ENCODE measurements at regions not wholly inside any gene's neighbourhood (a gene's known extent, or its start where the extent isn't known, plus 50 kb on each side); places are given as distances from the start of the nearest gene placed in this dataset.

DNA sequence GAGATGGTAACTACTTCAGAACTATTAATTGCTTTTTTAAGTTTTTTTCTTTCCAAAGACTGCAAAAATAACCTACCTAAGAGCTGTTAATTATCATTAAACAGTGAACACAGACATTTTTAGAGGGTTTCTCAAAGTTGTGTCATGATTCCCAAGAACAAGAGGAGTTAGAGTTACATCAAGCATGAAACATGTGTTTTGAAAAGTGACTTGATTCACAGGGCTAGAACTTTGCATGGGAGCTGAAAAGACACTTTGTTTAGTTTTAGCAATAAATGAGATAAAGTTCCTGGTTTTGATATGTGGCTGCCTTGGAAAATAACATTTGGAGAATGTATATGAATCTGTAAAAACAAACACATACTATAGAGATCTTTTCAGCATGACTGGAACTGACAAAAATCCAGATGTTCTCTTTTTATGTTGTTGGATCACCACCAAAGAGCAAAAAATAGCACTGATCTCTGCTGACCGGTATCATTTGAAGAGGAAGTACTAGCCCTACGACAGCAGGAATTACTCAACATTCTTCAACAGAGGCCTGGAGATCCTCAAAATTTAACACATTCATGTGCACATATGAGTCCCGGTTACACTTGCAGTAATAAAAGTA is 173.0 kb upstream of the PCDH18 start:
- peak overlapping the region; percentile 48 for H3K9ac ChIP-seq
- H3K9me3 ChIP-seq (ENCODE audit: low read depth), result no peaks in the 10 kb centered on the region
- no peaks in the 10 kb centered on the region for H3K27me3 ChIP-seq (replicated peaks; ENCODE audit: insufficient read depth)
- peak overlapping the region; percentile 69 for H3K4me2 ChIP-seq (ENCODE audit: unreplicated experiment)
- peaks cover 33% of the 10 kb centered on the region for H3K4me1 ChIP-seq (ENCODE audit: insufficient read depth)
- no peaks in the 10 kb centered on the region; the same call in none of the 2 replicates for H3K9me2 ChIP-seq (ENCODE audit: insufficient read depth)
- peak overlapping the region; percentile 48 for H2AFZ ChIP-seq
- no peak for TF ChIP-seq EZH2phosphoT487 (IDR thresholded peaks at IDR 0.05; ENCODE audit: insufficient read depth, low read depth)
- no peak for TF ChIP-seq EZH2 (IDR thresholded peaks at IDR 0.05; ENCODE audit: insufficient read depth, poor library complexity, severe bottlenecking)
- WGBS, 2 experiments (ENCODE audit: low coverage in 1 of 2, low lambda C conversion rate in 2 of 2, missing lambda C conversion rate in 2 of 2), result 1% methylated on average over 3 of the region's 3 CpGs
- H3K4me3 ChIP-seq, result peak overlapping the region; percentile 46
- H4K20me1 ChIP-seq (ENCODE audit: insufficient read depth), result no peaks in the 10 kb centered on the region
- H3F3A ChIP-seq (ENCODE audit: insufficient read depth), result peaks cover 18% of the 10 kb centered on the region
- in situ Hi-C loops (cut with MboI), result no loop called here
- H3K79me2 ChIP-seq (ENCODE audit: insufficient read depth), result no peaks in the 10 kb centered on the region
- H3K27ac ChIP-seq, result peak overlapping the region; percentile 79
- H3K36me3 ChIP-seq (ENCODE audit: low read depth), result no peaks in the 10 kb centered on the region
- DNase-seq, result peak; percentile 83

DNA sequence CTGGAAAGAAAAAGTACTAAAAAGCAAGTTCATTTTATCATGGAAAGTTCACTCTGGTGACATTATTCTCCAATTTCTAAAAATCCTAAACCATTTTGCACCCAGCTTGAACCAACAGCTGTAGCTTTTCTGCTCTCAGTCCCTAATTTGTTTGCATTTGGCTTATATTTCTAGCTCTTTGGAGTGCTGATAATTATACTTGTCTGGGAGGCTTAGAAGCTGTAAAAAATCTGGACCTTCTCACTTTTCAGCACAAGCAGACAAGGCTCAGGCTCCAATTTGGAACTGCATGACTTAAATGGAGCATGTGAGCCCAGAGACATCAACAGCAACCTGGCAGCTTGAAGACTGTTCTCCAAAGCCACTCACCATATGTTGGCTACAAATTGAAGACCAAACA is 170.9 kb upstream of the PCDH18 start:
- Histone ChIP-seq H3K27ac (no peak overlapping the region), H3K9me3 (ENCODE audit: low read depth) (no peaks in the 10 kb centered on the region), H3K79me2 (ENCODE audit: insufficient read depth) (no peaks in the 10 kb centered on the region), H3K27me3 (replicated peaks; ENCODE audit: insufficient read depth) (no peaks in the 10 kb centered on the region), H3K9me2 (ENCODE audit: insufficient read depth) (no peaks in the 10 kb centered on the region), H3F3A (ENCODE audit: insufficient read depth) (peaks cover 23% of the 10 kb centered on the region), H3K36me3 (ENCODE audit: low read depth) (no peaks in the 10 kb centered on the region), H4K20me1 (ENCODE audit: insufficient read depth) (no peaks in the 10 kb centered on the region), H3K4me3 (no peak overlapping the region), H2AFZ (no peak overlapping the region), H3K4me2 (ENCODE audit: unreplicated experiment) (no peak overlapping the region), H3K9ac (no peak overlapping the region), H3K4me1 (ENCODE audit: insufficient read depth) (peaks cover 33% of the 10 kb centered on the region)
- in situ Hi-C loops (cut with MboI), result no loop called here
- no peak for DNase-seq
- TF ChIP-seq EZH2phosphoT487 (IDR thresholded peaks at IDR 0.05; ENCODE audit: insufficient read depth, low read depth), result no peak
- no peak for TF ChIP-seq EZH2 (IDR thresholded peaks at IDR 0.05; ENCODE audit: insufficient read depth, poor library complexity, severe bottlenecking)

DNA sequence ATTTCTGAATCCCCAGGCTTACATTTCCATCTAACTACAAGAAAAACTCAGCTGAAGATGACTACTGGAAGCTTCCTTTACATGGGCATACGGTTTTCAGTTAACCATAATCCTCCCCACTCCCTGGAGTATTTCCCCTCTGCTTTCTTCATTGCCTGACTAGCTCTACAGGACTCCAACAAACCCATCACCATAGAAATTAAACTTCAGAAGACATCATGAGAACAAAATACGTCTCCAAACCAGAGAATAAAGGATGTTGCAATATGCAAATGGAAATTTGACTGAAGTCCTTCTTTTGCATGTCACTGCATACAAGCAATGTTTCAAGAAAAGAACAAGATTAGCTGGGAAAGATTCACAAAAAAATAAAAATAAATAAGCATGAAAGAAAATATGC is 170.2 kb upstream of the PCDH18 start:
- H3K27ac ChIP-seq, result no peak overlapping the region

DNA sequence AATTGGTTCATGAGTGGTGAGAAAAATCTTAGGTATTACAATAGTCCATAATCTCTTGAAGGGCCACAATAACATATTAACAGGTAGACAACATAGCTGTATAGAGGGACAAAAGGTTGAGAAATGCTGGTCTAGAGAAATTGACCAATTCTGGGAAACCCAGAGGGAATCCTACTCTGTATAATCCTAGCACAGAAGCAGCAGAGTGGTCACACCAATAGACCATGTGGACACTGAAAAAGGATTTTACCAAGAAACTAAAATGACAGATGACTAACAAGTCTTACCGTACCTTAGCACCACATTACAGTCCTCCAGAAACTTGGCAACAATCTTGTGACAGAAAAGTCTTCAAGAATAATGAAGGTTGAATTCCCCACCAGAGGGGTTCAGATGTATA is 169.1 kb upstream of the PCDH18 start:
- no peak overlapping the region for H3K27ac ChIP-seq
- no peaks in the 10 kb centered on the region for H3K9me3 ChIP-seq (ENCODE audit: low read depth)
- H3F3A ChIP-seq (ENCODE audit: insufficient read depth), result peaks cover 23% of the 10 kb centered on the region
- no peak for DNase-seq
- no peak overlapping the region for H3K9ac ChIP-seq
- no peaks in the 10 kb centered on the region for H3K27me3 ChIP-seq (replicated peaks; ENCODE audit: insufficient read depth)
- in situ Hi-C loops (cut with MboI), result no loop called here
- no peak overlapping the region for H3K4me3 ChIP-seq
- H3K9me2 ChIP-seq (ENCODE audit: insufficient read depth), result no peaks in the 10 kb centered on the region
- TF ChIP-seq EZH2phosphoT487 (IDR thresholded peaks at IDR 0.05; ENCODE audit: insufficient read depth, low read depth) (no peak), EZH2 (IDR thresholded peaks at IDR 0.05; ENCODE audit: insufficient read depth, poor library complexity, severe bottlenecking) (no peak)
- H3K4me1 ChIP-seq (ENCODE audit: insufficient read depth), result peaks cover 20% of the 10 kb centered on the region
- no peaks in the 10 kb centered on the region for H3K79me2 ChIP-seq (ENCODE audit: insufficient read depth)
- no peak overlapping the region for H2AFZ ChIP-seq
- no peaks in the 10 kb centered on the region for H4K20me1 ChIP-seq (ENCODE audit: insufficient read depth)
- no peak overlapping the region for H3K4me2 ChIP-seq (ENCODE audit: unreplicated experiment)
- WGBS, 2 experiments (ENCODE audit: low coverage in 1 of 2, low lambda C conversion rate in 2 of 2, missing lambda C conversion rate in 2 of 2), result 95 to 96% methylated on average over 1 of the region's 1 CpG
- no peaks in the 10 kb centered on the region for H3K36me3 ChIP-seq (ENCODE audit: low read depth)

More for the DNA sequence above, 170.2 kb upstream of the PCDH18 start:
- no peak overlapping the region for H3K9ac ChIP-seq
- no peaks in the 10 kb centered on the region for H3K9me2 ChIP-seq (ENCODE audit: insufficient read depth)
- in situ Hi-C loops (cut with MboI), result no loop called here
- DNase-seq, result no peak
- no peak for TF ChIP-seq EZH2phosphoT487 (IDR thresholded peaks at IDR 0.05; ENCODE audit: insufficient read depth, low read depth)
- TF ChIP-seq EZH2 (IDR thresholded peaks at IDR 0.05; ENCODE audit: insufficient read depth, poor library complexity, severe bottlenecking), result no peak
- H3K9me3 ChIP-seq (ENCODE audit: low read depth), result no peaks in the 10 kb centered on the region
- no peaks in the 10 kb centered on the region for H3K27me3 ChIP-seq (replicated peaks; ENCODE audit: insufficient read depth)
- H3K4me1 ChIP-seq (ENCODE audit: insufficient read depth), result peaks cover 28% of the 10 kb centered on the region
- no peaks in the 10 kb centered on the region for H4K20me1 ChIP-seq (ENCODE audit: insufficient read depth)
- H3K4me2 ChIP-seq (ENCODE audit: unreplicated experiment), result no peak overlapping the region
- no peak overlapping the region for H2AFZ ChIP-seq
- H3F3A ChIP-seq (ENCODE audit: insufficient read depth), result peaks cover 23% of the 10 kb centered on the region
- no peaks in the 10 kb centered on the region for H3K36me3 ChIP-seq (ENCODE audit: low read depth)
- 50% methylated on average over 2 of the region's 2 CpGs for WGBS, 2 experiments (ENCODE audit: low coverage in 1 of 2, low lambda C conversion rate in 2 of 2, missing lambda C conversion rate in 2 of 2)
- H3K4me3 ChIP-seq, result no peak overlapping the region
- H3K79me2 ChIP-seq (ENCODE audit: insufficient read depth), result no peaks in the 10 kb centered on the region

GRCh38 chr4:137700751-137701150 is 168.5 kb upstream of the PCDH18 start:
- Histone ChIP-seq H3K9me2 (ENCODE audit: insufficient read depth) (no peaks in the 10 kb centered on the region), H2AFZ (no peak overlapping the region), H3K27ac (no peak overlapping the region), H3K27me3 (replicated peaks; ENCODE audit: insufficient read depth) (no peaks in the 10 kb centered on the region), H4K20me1 (ENCODE audit: insufficient read depth) (no peaks in the 10 kb centered on the region), H3K9me3 (ENCODE audit: low read depth) (no peaks in the 10 kb centered on the region), H3F3A (ENCODE audit: insufficient read depth) (peaks cover 21% of the 10 kb centered on the region), H3K4me1 (ENCODE audit: insufficient read depth) (peaks cover 14% of the 10 kb centered on the region), H3K9ac (no peak overlapping the region), H3K4me3 (no peak overlapping the region), H3K4me2 (ENCODE audit: unreplicated experiment) (no peak overlapping the region), H3K79me2 (ENCODE audit: insufficient read depth) (no peaks in the 10 kb centered on the region), H3K36me3 (ENCODE audit: low read depth) (no peaks in the 10 kb centered on the region)
- 79 to 82% methylated on average over 4 of the region's 4 CpGs for WGBS, 2 experiments (ENCODE audit: low coverage in 1 of 2, low lambda C conversion rate in 2 of 2, missing lambda C conversion rate in 2 of 2)
- in situ Hi-C loops (cut with MboI), result no loop called here
- no peak for TF ChIP-seq EZH2 (IDR thresholded peaks at IDR 0.05; ENCODE audit: insufficient read depth, poor library complexity, severe bottlenecking)
- TF ChIP-seq EZH2phosphoT487 (IDR thresholded peaks at IDR 0.05; ENCODE audit: insufficient read depth, low read depth), result no peak
- peak; percentile 31 for DNase-seq

Data from GM23248 (cell line).